ENCODE measurements at regions not wholly inside any gene's neighbourhood (a gene's known extent, or its start where the extent isn't known, plus 50 kb on each side); places are given as distances from the start of the nearest gene placed in this dataset.

DNA sequence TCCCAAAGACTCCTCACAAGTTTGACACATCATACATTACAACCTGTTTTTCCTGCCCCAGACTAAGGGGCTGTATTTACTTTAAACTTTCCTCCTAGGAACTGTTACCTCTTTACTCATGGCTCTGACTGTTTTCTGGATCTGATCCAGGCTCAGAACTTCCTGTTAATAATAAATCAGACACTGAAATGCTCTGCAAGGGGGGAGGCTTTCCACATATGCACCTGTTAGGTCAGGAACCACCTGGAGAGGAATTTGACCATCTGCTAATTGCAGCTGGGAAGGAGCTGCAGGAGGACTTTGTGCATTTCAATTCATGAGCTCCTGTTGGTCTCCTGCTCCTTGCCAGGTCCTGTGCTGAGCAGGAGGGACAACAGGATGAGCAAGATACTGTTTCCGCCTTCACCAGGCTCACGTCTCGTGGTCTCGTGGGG, 476.9 kb upstream of the CDH5 start:
- TF ChIP-seq, protein P1, sequence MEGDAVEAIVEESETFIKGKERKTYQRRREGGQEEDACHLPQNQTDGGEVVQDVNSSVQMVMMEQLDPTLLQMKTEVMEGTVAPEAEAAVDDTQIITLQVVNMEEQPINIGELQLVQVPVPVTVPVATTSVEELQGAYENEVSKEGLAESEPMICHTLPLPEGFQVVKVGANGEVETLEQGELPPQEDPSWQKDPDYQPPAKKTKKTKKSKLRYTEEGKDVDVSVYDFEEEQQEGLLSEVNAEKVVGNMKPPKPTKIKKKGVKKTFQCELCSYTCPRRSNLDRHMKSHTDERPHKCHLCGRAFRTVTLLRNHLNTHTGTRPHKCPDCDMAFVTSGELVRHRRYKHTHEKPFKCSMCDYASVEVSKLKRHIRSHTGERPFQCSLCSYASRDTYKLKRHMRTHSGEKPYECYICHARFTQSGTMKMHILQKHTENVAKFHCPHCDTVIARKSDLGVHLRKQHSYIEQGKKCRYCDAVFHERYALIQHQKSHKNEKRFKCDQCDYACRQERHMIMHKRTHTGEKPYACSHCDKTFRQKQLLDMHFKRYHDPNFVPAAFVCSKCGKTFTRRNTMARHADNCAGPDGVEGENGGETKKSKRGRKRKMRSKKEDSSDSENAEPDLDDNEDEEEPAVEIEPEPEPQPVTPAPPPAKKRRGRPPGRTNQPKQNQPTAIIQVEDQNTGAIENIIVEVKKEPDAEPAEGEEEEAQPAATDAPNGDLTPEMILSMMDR (conservative IDR thresholded peaks at IDR 0.05 in 1 of 2, IDR thresholded peaks at IDR 0.05 in 1 of 2; ENCODE audit: extremely low read depth in 1 of 2, insufficient read depth in 1 of 2, low read depth in 1 of 2, low read length in 2 of 2): no peak
- TF ChIP-seq EZH2 (IDR thresholded peaks at IDR 0.05; ENCODE audit: borderline replicate concordance, low read length): no peak
